Activated CD4-positive, CD25-positive, alpha-beta regulatory T cell treated with anti-CD3 and anti-CD28 coated beads, Interleukin-2, amount 50 U/mL, for 72 hours (primary cell): ENCODE measurements at regions not wholly inside any gene's neighbourhood (a gene's known extent, or its start where the extent isn't known, plus 50 kb on each side); places are given as distances from the start of the nearest gene placed in this dataset.

ENCODE experiments used
- DNase-seq: peaks from one replicate; pipeline ENCODE4 v3.0.0; 2021

- no peak for DNase-seq
Measured at GRCh38 chr18:78624646-78625279, 354.9 kb upstream of the SALL3 start.

GRCh38 chr18:78625847-78626246 lies 353.8 kb upstream of the SALL3 start:
- no peak for DNase-seq

- DNase-seq, result no peak
Measured at GRCh38 chr18:78627551-78628346, 351.9 kb upstream of the SALL3 start.

GRCh38 chr18:78629426-78629825 lies 350.2 kb upstream of the SALL3 start:
- DNase-seq, result no peak

GRCh38 chr18:78630356-78630755 lies 349.3 kb upstream of the SALL3 start:
- no peak for DNase-seq

- DNase-seq, result no peak
Measured at GRCh38 chr18:78630981-78631510, 348.6 kb upstream of the SALL3 start.

- DNase-seq, result no peak
Measured at GRCh38 chr18:78632111-78632541, 347.5 kb upstream of the SALL3 start.

GRCh38 chr18:78634061-78634696 lies 345.4 kb upstream of the SALL3 start:
- DNase-seq, result no peak

- no peak for DNase-seq
Measured at GRCh38 chr18:78635093-78635800, 344.4 kb upstream of the SALL3 start.

- no peak for DNase-seq
Measured at GRCh38 chr18:78636260-78636659, 343.4 kb upstream of the SALL3 start.

GRCh38 chr18:78637442-78638402 lies 341.9 kb upstream of the SALL3 start:
- DNase-seq, result no peak

GRCh38 chr18:78639006-78639950 lies 340.3 kb upstream of the SALL3 start:
- no peak for DNase-seq

- no peak for DNase-seq
Measured at GRCh38 chr18:78640246-78640995, 339.2 kb upstream of the SALL3 start.

- no peak for DNase-seq
Measured at GRCh38 chr18:78641689-78642231, 337.9 kb upstream of the SALL3 start.

GRCh38 chr18:78642296-78642951 lies 337.2 kb upstream of the SALL3 start:
- DNase-seq, result no peak

GRCh38 chr18:78643004-78643403 lies 336.6 kb upstream of the SALL3 start:
- no peak for DNase-seq

GRCh38 chr18:78643981-78644380 lies 335.6 kb upstream of the SALL3 start:
- DNase-seq, result no peak

GRCh38 chr18:78645216-78645615 lies 334.4 kb upstream of the SALL3 start:
- no peak for DNase-seq

- DNase-seq, result no peak
Measured at GRCh38 chr18:78647018-78647417, 332.6 kb upstream of the SALL3 start.
